ENCODE measurements at regions not wholly inside any gene's neighbourhood (a gene's known extent, or its start where the extent isn't known, plus 50 kb on each side); places are given as distances from the start of the nearest gene placed in this dataset.

DNA sequence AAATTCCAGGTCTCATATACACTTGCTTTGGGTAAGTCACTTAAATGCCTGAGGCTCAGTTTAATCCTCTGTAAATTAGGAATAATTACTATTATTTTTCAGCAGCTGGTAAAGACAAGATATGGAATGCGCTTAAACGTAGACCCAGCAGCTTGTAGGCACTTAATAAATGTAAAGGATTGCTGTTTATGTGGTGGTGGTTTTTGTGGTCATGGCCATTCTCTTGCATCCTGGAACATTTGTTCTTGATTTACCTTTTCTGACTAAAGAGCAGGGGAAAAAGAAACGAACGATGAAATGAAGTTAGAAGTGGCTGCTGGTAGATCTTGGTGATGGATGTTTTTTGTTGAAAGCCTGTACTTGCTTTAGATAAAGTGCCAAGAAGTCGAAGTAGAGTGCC, 195.0 kb upstream of the FOXD3 start:
- TF ChIP-seq, protein P1, sequence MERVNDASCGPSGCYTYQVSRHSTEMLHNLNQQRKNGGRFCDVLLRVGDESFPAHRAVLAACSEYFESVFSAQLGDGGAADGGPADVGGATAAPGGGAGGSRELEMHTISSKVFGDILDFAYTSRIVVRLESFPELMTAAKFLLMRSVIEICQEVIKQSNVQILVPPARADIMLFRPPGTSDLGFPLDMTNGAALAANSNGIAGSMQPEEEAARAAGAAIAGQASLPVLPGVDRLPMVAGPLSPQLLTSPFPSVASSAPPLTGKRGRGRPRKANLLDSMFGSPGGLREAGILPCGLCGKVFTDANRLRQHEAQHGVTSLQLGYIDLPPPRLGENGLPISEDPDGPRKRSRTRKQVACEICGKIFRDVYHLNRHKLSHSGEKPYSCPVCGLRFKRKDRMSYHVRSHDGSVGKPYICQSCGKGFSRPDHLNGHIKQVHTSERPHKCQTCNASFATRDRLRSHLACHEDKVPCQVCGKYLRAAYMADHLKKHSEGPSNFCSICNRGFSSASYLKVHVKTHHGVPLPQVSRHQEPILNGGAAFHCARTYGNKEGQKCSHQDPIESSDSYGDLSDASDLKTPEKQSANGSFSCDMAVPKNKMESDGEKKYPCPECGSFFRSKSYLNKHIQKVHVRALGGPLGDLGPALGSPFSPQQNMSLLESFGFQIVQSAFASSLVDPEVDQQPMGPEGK (CRISPR knock-in tag; IDR thresholded peaks at IDR 0.05; ENCODE audit: borderline replicate concordance) = no peak
- TF ChIP-seq TCF4 (CRISPR knock-in tag; IDR thresholded peaks at IDR 0.05; ENCODE audit: borderline replicate concordance) = no peak
